ENCODE measurements at regions not wholly inside any gene's neighbourhood (a gene's known extent, or its start where the extent isn't known, plus 50 kb on each side); places are given as distances from the start of the nearest gene placed in this dataset.
"Not testable (repeated sequence)": the region's sequence is repeated elsewhere in the genome, so short reads cannot be mapped to it uniquely, and the experiment has no call there.

- no peak for DNase-seq (ENCODE audit: low spot score)
These were observed 114.5 kb downstream of the ADRA2C start for GRCh38 chr4:3880615-3881120.

DNA sequence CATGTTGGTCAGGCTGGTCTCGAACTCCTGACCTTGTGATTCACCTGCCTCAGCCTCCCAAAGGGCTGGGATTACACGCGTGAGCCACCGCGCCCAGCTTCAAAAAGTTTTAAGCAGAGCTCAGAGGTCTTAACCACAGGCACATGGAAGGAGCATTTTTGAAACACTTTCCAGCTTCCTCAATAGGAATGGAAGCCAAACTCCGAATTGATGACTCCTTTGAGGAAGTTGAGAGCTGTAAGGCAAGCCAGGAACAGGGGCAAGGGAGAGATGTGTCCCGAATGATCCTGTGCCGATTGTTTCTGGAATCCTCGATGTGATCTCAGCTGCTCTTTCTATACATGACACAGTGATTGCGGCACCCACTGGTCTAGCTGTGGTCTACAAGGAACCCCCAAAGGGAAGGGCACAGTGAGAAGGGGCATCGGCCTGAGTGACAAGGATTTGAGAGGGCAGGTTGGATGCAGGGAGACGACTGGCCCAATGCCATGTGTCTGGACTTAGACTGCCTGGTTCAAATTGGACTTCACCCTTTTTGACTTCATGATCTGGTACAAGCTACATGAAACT is 116.2 kb downstream of the ADRA2C start:
- DNase-seq (ENCODE audit: low spot score): not testable (repeated sequence)

GRCh38 chr4:3884261-3884660 is 118.1 kb downstream of the ADRA2C start:
- not testable (repeated sequence) for DNase-seq (ENCODE audit: low spot score)

DNA sequence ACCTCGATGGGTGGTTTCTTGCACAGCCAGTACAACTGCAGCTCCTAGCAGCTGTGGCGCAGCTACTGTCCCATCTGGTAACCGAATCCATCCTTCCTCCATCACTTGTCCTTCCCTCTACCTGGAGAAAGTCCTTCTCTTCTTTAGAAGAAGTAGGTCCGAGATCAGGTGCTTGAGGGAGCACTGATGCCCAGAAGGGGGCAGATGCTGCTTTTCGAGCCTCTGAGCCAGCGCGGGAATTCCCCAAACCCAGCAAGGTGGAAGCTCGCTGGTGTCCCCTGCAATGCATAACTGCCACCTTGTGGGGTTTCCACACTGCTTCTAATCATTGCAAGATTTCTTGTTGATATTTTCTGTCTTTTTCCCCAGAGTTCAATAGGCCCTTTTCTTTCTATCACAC is 127.4 kb downstream of the ADRA2C start:
- DNase-seq (ENCODE audit: low spot score): not testable (repeated sequence)

DNA sequence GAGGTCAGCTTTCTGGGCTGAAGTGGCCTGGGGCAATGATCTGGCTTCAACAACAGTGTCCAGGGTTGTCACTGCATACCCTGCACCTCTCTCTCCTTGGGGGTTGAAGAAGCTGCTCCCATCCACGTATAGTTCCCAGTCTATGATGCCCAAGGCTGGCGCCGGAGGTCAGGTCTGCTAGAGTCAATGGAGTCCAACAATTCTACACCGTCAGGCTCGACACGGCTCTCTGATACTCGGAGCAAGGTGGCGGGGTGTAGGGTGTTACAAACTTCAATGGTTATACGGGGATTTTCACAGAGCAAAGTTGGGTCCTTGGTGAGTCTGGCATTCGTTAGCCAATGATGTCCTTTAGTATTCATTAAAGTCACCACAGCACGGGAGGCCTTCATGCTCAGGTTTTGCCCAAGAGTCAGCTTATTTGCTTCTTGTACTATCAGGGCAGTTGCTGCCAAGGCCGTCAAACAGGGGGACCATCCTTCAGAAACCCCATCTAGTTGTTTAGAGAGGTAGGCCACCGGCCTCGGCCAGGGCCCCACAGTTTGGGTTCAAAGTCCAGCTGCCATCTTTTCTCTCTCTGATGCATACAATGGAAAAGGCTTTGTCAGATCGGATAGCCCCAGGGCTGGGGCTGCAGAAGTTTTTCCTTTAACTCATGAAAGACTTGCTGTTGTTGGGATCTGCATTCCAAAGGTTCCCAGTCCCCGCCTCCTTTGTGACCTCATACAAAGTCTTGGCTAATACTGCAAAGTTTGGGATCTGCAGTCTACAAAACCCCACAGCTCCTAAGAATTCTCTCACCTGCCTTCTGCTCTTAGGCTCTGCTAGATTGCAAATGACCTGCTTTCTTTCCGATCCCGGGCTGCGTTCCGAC is 128.1 kb downstream of the ADRA2C start:
- not testable (repeated sequence) for DNase-seq (ENCODE audit: low spot score)

DNA sequence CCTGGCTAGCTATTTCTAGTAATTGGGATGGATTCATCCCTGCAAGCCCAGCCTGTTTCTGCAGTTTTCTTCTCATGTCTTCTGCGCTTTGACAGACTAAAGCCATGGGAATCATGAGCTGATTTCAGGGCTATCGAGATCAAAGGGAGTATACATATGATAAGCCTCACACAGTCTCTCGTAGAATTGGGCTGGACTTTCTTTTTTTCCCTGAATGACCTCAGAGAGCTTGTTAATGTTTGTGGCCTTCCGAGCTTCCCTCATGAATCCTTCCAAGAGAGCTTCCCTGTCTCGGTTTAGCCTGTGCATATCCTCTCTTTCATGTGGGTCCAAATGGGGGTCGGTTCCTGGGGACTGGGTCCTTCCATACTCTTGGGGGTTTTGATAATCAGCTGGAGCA is 130.3 kb downstream of the ADRA2C start:
- DNase-seq (ENCODE audit: low spot score): no peak

DNA sequence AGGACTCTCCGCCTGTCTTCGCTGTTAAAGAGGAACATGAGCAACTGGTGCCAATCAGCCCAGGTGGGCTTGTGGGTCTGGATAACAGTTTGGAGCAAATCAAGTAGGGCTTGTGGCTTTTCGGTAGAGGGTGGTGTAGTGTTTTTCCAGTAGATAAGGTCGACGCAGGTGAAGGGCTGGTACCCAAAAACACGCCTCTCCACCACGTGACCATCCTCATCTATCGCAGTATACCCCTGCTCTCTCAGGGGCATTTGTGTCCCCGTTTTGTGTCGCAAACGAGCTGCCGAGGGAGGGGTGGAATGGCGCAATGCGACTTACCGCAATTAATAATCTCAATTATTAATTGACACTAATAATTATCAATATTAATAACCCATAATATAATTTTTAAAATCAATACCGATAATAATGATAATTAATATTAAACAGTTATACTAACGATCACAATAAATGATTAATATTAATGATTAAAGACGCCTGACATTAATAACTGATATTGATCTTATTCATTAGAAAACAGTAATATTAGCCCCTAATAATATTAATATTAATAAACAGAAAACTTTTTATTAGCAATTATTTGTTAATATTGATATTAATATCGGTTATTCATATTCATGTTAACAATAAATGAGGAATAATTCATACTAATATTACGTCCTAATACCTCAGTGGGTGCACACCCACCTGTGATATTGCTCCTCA is 130.8 kb downstream of the ADRA2C start:
- DNase-seq (ENCODE audit: low spot score): not testable (repeated sequence)

GRCh38 chr4:3898098-3898497 is 131.9 kb downstream of the ADRA2C start:
- DNase-seq (ENCODE audit: low spot score): no peak

- DNase-seq (ENCODE audit: low spot score): not testable (repeated sequence)
These were observed 132.7 kb downstream of the ADRA2C start for GRCh38 chr4:3898928-3899327.

DNA sequence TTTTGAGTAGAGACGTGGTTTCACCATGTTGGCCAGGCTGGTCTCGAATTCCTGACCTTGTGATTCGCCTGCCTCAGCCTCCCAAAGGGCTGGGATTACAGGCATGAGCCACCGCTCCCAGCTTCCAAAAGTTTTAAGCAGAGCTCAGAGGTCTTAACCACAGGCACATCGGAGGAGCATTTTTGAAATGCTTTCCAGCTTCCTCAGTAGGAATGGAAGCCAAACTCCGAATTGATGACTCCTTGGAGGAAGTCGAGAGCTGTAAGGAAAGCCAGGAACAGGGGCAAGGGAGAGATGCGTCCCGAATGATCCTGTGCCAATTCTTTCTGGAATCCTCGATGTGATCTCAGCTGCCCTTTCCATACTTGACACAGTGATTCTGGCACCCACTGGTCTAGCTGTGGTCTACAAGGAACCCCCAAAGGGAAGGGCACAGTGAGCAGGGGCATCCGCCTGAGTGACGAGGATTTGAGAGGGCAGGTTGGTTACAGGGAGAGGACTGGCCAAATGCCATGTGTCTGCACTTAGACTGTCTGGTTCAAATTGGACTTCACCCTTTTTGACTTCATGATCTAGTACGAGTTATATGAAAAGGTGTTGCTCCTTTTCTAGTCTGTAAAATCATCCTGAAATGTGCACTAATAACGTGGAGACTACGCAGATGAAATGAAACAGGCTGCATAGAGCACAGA is 138.2 kb downstream of the ADRA2C start:
- not testable (repeated sequence) for DNase-seq (ENCODE audit: low spot score)

GRCh38 chr4:3909616-3910015 is 143.4 kb downstream of the ADRA2C start:
- not testable (repeated sequence) for DNase-seq (ENCODE audit: low spot score)

DNA sequence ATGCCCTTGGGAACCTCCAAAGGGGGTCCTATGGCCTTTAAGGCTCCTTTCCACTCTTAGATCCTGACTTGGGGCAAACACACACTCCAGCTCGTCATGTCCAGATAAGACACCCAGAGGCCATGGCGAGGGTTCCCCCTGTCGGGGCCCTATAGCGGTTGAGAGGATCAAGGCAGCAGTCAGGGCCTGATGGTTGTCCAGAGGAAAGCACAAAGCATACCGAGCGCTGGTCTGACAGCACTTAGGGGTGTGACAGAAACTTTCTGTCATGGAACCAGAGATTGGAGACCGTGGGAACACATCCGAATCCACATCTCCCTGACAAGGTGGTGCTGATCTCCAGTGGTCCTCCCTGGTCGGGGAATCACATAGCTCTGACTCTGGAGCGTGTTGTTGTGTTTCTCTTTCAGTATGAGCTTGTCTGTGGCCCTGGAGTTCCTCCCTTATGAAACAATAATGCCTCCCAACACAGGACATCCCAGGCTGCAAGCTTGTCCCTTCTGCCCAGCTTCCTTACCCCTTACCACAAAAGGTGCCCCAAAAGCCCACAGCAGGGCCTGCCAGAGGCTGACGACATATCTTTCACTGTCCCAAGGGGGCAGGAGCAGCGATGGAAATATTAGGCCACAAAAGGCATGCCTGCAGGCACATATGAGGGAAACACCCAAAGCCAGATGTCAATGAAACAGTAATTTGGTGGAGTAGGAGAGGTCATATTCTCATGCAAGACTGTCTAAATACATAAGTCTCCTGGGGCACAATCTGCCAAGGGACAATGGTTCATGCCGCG is 144.2 kb downstream of the ADRA2C start:
- DNase-seq (ENCODE audit: low spot score): not testable (repeated sequence)

GRCh38 chr4:3911252-3911856 is 145.2 kb downstream of the ADRA2C start:
- no peak for DNase-seq (ENCODE audit: low spot score)

- DNase-seq (ENCODE audit: low spot score): not testable (repeated sequence)
These were observed 148.3 kb downstream of the ADRA2C start for GRCh38 chr4:3914511-3914910.

- not testable (repeated sequence) for DNase-seq (ENCODE audit: low spot score)
These were observed 153.3 kb downstream of the ADRA2C start for GRCh38 chr4:3919509-3919908.

GRCh38 chr4:3921902-3922301 is 155.7 kb downstream of the ADRA2C start:
- DNase-seq (ENCODE audit: low spot score): not testable (repeated sequence)

DNA sequence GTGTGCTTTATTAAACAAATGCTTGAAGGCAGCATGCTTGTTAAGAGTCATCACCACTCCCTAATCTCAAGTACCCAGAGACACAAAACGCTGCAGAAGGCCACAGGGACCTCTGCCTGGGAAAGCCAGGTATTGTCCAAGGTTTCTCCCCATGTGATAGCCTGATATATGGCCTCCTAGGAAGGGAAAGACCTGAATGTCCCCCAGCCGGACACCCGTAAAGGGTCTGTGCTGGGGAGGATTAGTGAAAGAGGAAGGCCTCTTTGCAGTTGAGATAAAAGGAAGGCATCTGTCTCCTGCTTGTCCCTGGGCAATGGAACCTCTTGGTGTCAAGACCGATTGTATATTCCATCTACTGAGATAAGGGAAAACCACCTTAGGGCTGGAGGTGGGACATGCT is 159.7 kb downstream of the ADRA2C start:
- not testable (repeated sequence) for DNase-seq (ENCODE audit: low spot score)

DNA sequence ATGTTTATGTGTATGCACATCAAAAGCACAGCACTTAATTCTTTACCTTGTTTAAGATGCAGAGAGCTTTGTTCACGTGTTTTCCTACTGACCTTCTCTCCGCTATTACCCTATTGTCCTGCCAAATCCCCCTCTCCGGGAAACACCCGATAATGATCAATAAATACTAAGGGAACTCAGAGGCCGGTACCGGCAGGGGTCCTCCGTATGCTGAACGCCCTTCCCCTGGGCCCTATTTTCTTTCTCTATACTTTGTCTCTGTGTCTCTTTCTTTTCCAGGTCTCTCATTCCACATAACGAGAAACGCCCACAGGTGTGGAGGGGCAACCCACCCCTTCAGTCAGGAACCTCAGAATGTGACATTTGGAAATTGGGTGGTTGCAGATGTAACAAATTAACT is 160.1 kb downstream of the ADRA2C start:
- DNase-seq (ENCODE audit: low spot score): not testable (repeated sequence)

DNA sequence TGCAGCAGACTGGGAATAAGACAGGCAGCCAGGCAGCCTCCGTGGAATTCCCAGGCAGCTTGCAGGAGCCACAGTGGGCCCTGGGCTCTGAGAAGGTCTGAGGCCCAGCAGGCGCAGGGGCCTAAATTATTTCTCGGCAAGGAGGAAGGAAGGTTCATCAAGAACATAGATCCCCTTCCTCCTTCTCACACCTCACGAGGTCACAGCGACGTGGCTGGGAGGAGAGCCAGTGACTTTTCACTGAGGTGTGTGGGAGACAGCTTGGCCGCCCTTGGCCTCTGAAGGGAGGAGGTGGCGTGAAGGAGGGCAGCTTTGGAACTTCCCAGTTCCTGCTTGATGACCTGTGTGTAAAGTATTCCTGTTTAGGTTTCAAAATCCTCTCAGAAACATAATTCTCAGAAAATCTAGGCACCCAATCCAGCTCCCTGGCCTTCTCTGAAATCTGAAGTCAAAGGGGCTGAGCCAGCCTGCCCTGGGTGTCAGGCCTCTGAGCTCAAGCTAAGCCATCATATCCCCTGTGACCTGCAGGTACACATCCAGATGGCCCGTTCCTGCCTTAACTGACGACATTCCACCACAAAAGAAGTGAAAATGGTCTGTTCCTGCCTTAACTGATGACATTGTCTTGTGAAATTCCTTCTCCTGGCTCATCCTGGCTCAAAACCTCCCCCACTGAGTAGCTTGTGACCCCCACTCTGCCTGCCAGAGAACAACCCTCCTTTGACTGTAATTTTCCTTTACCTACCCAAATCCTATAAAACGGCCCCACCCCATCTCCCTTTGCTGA is 161.0 kb downstream of the ADRA2C start:
- not testable (repeated sequence) for DNase-seq (ENCODE audit: low spot score)

DNA sequence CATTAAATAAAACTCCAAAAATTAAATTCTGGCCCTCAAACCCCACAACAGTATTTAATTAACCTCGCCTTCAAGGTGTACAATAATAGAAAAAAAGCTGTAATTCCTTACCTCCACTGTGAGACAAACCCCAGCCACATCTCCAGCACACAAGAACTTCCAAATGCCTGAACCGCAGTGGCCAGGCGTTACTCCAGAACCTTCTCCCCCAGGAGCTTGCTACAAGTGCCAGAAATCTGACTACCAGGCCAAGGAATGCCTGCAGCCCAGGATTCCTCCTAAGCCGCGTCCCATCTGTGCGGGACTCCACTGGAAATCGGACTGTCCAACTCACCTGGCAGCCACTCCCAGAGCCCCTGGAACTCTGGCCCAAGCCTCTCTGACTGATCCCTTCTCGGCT is 163.2 kb downstream of the ADRA2C start:
- not testable (repeated sequence) for DNase-seq (ENCODE audit: low spot score)
